HEK293 (cell line): ENCODE measurements at regions not wholly inside any gene's neighbourhood (a gene's known extent, or its start where the extent isn't known, plus 50 kb on each side); places are given as distances from the start of the nearest gene placed in this dataset.

Source experiments
- CTCF ChIA-PET: fragments of 350-600 bp; formaldehyde crosslinking; extraction: SDS; loops from one replicate; lab custom pipeline; 2021; ENCODE audit warnings: antibody characterized with exemption; lab: Yijun Ruan, JAX
- POLR2A ChIA-PET: fragments of 300-600 bp; formaldehyde crosslinking; extraction: SDS; loops from one replicate; lab custom pipeline; 2020; ENCODE audit warnings: antibody characterized with exemption, inconsistent platforms; lab: Yijun Ruan, JAX
- H3K27ac ChIP-seq: fragments of 200-500 bp; sonication (Bioruptor generic); 2 replicates; pipeline ENCODE4 v1.5.1; 2014; ENCODE audit warnings: low read depth, low read length, control low read depth, inconsistent platforms; ENCODE audit errors: extremely low read depth
- H3K36me3 ChIP-seq, 2 experiments: fragments of 200-500 bp in 1 of 2; sonication (Bioruptor generic) in 1 of 2; 1 replicate in 1 of 2; 2 replicates in 1 of 2; pipeline ENCODE4 v1.5.1; 2014 to 2017; ENCODE audit warnings: inconsistent platforms in 2 of 2, low read length in 2 of 2; ENCODE audit not compliant: control insufficient read depth in 2 of 2, insufficient read depth in 1 of 2
- H3K4me1 ChIP-seq: fragments of 200-500 bp; sonication (Bioruptor generic); 2 replicates; pipeline ENCODE4 v1.5.1; 2014; ENCODE audit warnings: mild to moderate bottlenecking, low read length, inconsistent platforms; ENCODE audit not compliant: control insufficient read depth, insufficient read depth
- H3K4me3 ChIP-seq: 2 replicates; pipeline ENCODE4 v1.5.1; 2011; ENCODE audit warnings: low read depth, mild to moderate bottlenecking, control low read depth, low read length, moderate library complexity
- H3K9me3 ChIP-seq: fragments of 200-500 bp; sonication (Bioruptor generic); 2 replicates; pipeline ENCODE4 v1.5.1; 2014; ENCODE audit warnings: low read depth, low read length, inconsistent platforms; ENCODE audit not compliant: control insufficient read depth, insufficient read depth
- HOXA7 ChIP-seq: sonication (generic); formaldehyde crosslinking; IDR thresholded peaks from 2 replicates; pipeline ENCODE4 v1.8.1; 2022; ENCODE audit warnings: missing genetic modification reagents, borderline replicate concordance
- KLF7 ChIP-seq: fragments of 450-650 bp; formaldehyde crosslinking; IDR thresholded peaks from 2 replicates; pipeline ENCODE4 v1.5.1; 2016; ENCODE audit warnings: missing biosample characterization, missing genetic modification characterization, borderline replicate concordance
- PRDM1 ChIP-seq: fragments of 450-650 bp; formaldehyde crosslinking; IDR thresholded peaks from 2 replicates; pipeline ENCODE4; 2016; ENCODE audit warnings: missing biosample characterization, missing genetic modification characterization
- REPIN1 ChIP-seq: fragments of 450-650 bp; formaldehyde crosslinking; IDR thresholded peaks from 2 replicates; pipeline ENCODE4 v1.5.1; 2017; ENCODE audit warnings: missing biosample characterization, missing genetic modification characterization, low read depth
- SCRT2 ChIP-seq: fragments of 450-650 bp; formaldehyde crosslinking; IDR thresholded peaks from 2 replicates; pipeline ENCODE4 v1.5.1; 2016; ENCODE audit warnings: missing biosample characterization, missing genetic modification characterization
- SP2 ChIP-seq: fragments of 450-650 bp; formaldehyde crosslinking; IDR thresholded peaks from 2 replicates; pipeline ENCODE4 v1.5.1; 2016; ENCODE audit warnings: missing biosample characterization, missing genetic modification characterization
- ZBTB8A ChIP-seq: fragments of 450-650 bp; formaldehyde crosslinking; IDR thresholded peaks from 2 replicates; pipeline ENCODE4 v1.5.1; 2016; ENCODE audit warnings: missing biosample characterization, missing genetic modification characterization
- ZFHX2 ChIP-seq: fragments of 450-650 bp; formaldehyde crosslinking; conservative IDR thresholded peaks from 2 replicates; pipeline ENCODE4 v1.5.1; 2016; ENCODE audit warnings: missing biosample characterization, missing genetic modification characterization
- ZNF10 ChIP-seq: fragments of 450-650 bp; formaldehyde crosslinking; IDR thresholded peaks from 2 replicates; pipeline ENCODE4 v1.5.1; 2017; ENCODE audit warnings: missing biosample characterization, missing genetic modification characterization
- ZNF146 ChIP-seq: fragments of 450-650 bp; formaldehyde crosslinking; IDR thresholded peaks from 2 replicates; pipeline ENCODE4 v1.5.1; 2016; ENCODE audit warnings: missing biosample characterization, missing genetic modification characterization
- ZNF174 ChIP-seq: fragments of 450-650 bp; formaldehyde crosslinking; IDR thresholded peaks from 2 replicates; pipeline ENCODE4 v1.5.0; 2017; ENCODE audit warnings: missing biosample characterization, mild to moderate bottlenecking, missing genetic modification characterization
- ZNF19 ChIP-seq: fragments of 450-650 bp; formaldehyde crosslinking; IDR thresholded peaks from 2 replicates; pipeline ENCODE4; 2016; ENCODE audit warnings: missing biosample characterization, missing genetic modification characterization, low read depth
- ZNF214 ChIP-seq: fragments of 450-650 bp; formaldehyde crosslinking; IDR thresholded peaks from 2 replicates; pipeline ENCODE4 v1.5.1; 2017; ENCODE audit warnings: missing biosample characterization, mild to moderate bottlenecking, missing genetic modification characterization, borderline replicate concordance
- ZNF302 ChIP-seq: fragments of 450-650 bp; formaldehyde crosslinking; IDR thresholded peaks from 2 replicates; pipeline ENCODE4 v1.5.1; 2016; ENCODE audit warnings: missing biosample characterization, missing genetic modification characterization, low read depth
- ZNF473 ChIP-seq: fragments of 450-650 bp; formaldehyde crosslinking; IDR thresholded peaks from 2 replicates; pipeline ENCODE4 v1.5.1; 2017; ENCODE audit warnings: missing biosample characterization, missing genetic modification characterization
- ZNF529 ChIP-seq: fragments of 450-650 bp; formaldehyde crosslinking; IDR thresholded peaks from 2 replicates; pipeline ENCODE4 v1.5.1; 2017; ENCODE audit warnings: missing genetic modification characterization, missing biosample characterization; ENCODE audit not compliant: insufficient replicate concordance
- ZNF549 ChIP-seq: fragments of 450-650 bp; IDR thresholded peaks from 2 replicates; pipeline ENCODE4 v1.5.1; 2018; ENCODE audit warnings: missing biosample characterization, missing genetic modification characterization, mild to moderate bottlenecking, inconsistent platforms, moderate library complexity
- ZNF585B ChIP-seq: fragments of 450-650 bp; formaldehyde crosslinking; IDR thresholded peaks from 2 replicates; pipeline ENCODE4 v1.5.1; 2016; ENCODE audit warnings: missing biosample characterization, missing genetic modification characterization
- ZNF596 ChIP-seq: fragments of 450-650 bp; IDR thresholded peaks from 2 replicates; pipeline ENCODE4 v1.5.0; 2018; ENCODE audit warnings: missing biosample characterization, mild to moderate bottlenecking, missing genetic modification characterization, moderate library complexity
- ZNF654 ChIP-seq: fragments of 450-650 bp; formaldehyde crosslinking; IDR thresholded peaks from 2 replicates; pipeline ENCODE4 v1.5.1; 2016; ENCODE audit warnings: low read depth, missing biosample characterization, missing genetic modification characterization
- ZNF664 ChIP-seq: fragments of 450-650 bp; formaldehyde crosslinking; IDR thresholded peaks from 2 replicates; pipeline ENCODE4 v1.5.1; 2016; ENCODE audit warnings: missing biosample characterization, missing genetic modification characterization
- ZNF747 ChIP-seq: fragments of 450-650 bp; formaldehyde crosslinking; IDR thresholded peaks from 2 replicates; pipeline ENCODE4 v1.5.1; 2016; ENCODE audit warnings: missing biosample characterization, missing genetic modification characterization
- ZNF768 ChIP-seq: fragments of 450-650 bp; formaldehyde crosslinking; IDR thresholded peaks from 2 replicates; pipeline ENCODE4 v1.5.1; 2018; ENCODE audit warnings: missing biosample characterization, mild to moderate bottlenecking, missing genetic modification characterization
- ZNF785 ChIP-seq: fragments of 450-650 bp; formaldehyde crosslinking; IDR thresholded peaks from 2 replicates; pipeline ENCODE4 v1.5.1; 2016; ENCODE audit warnings: missing biosample characterization, missing genetic modification characterization
- ZNF837 ChIP-seq: fragments of 450-650 bp; formaldehyde crosslinking; IDR thresholded peaks from 2 replicates; pipeline ENCODE4 v1.5.1; 2016; ENCODE audit warnings: missing biosample characterization, missing genetic modification characterization
- TF ChIP-seq, protein P1 (sequence below): fragments of 450-650 bp; formaldehyde crosslinking; IDR thresholded peaks from 2 replicates; pipeline ENCODE4 v1.5.1; 2017; ENCODE audit warnings: missing biosample characterization, missing genetic modification characterization
- TF ChIP-seq, protein P2 (sequence below): fragments of 450-650 bp; formaldehyde crosslinking; IDR thresholded peaks from 2 replicates; pipeline ENCODE4 v1.5.1; 2016; ENCODE audit warnings: missing biosample characterization, missing genetic modification characterization
- TF ChIP-seq, protein P3 (sequence below): fragments of 450-650 bp; formaldehyde crosslinking; IDR thresholded peaks from 2 replicates; pipeline ENCODE4 v1.5.1; 2016; ENCODE audit warnings: missing biosample characterization, missing genetic modification characterization, borderline replicate concordance
- TF ChIP-seq, protein P4 (sequence below): fragments of 450-650 bp; formaldehyde crosslinking; IDR thresholded peaks from 2 replicates; pipeline ENCODE4 v1.5.1; 2016; ENCODE audit warnings: missing biosample characterization, missing genetic modification characterization

DNA sequence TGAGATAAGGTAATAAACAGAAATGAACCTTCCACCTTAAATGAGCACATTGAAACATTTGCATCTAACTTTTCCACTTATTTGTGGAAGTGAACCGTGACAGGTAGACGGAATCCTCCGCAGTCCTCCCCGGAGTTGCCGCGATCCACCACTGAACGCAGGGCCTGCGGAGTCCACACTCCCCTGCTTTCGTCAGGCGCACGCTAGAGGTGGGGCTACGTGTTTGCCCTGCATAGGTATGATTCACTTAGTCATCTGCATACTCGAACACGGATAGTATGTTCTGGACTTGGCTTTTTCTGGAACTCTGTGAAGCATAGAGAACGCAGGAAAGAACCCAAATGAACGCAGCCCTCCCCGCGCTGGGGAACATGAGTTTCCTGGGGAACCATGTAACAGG is 272.8 kb upstream of the IRX4 start (continued):
- TF ChIP-seq, protein P1, sequence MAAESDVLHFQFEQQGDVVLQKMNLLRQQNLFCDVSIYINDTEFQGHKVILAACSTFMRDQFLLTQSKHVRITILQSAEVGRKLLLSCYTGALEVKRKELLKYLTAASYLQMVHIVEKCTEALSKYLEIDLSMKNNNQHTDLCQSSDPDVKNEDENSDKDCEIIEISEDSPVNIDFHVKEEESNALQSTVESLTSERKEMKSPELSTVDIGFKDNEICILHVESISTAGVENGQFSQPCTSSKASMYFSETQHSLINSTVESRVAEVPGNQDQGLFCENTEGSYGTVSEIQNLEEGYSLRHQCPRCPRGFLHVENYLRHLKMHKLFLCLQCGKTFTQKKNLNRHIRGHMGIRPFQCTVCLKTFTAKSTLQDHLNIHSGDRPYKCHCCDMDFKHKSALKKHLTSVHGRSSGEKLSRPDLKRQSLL: no peak
- TF ChIP-seq HOXA7 (CRISPR knock-in tag) (no peak), ZBTB8A (tag by site-specific recombination) (no peak), ZNF585B (tag by site-specific recombination) (no peak)

DNA sequence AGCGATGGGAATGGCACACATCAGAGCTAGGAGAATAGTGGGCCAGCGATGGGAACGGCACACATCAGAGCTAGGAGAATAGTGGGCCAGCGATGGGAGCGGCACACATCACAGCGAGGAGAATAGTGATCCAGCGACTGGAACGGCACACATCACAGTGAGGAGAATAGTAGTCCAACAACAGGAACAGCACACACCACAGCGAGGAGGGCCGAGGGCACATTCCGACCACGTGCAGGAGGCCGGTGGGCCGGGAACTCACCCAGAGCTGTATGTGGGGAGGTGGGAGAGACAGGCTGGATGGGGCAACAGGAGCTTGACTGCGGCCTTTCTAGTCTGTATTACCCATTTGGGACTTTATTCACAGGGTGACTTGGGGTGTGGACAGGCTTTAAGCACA is 271.1 kb upstream of the IRX4 start:
- POLR2A ChIA-PET: no interaction called here
- TF ChIP-seq ZNF214 (tag by site-specific recombination) (no peak), ZNF174 (no peak), ZNF785 (tag by site-specific recombination) (no peak), ZNF302 (tag by site-specific recombination) (no peak), ZNF19 (tag by site-specific recombination) (no peak), ZNF10 (no peak), ZNF596 (no peak), ZNF529 (no peak), ZNF664 (tag by site-specific recombination) (no peak), ZNF473 (no peak)
- TF ChIP-seq, protein P2, sequence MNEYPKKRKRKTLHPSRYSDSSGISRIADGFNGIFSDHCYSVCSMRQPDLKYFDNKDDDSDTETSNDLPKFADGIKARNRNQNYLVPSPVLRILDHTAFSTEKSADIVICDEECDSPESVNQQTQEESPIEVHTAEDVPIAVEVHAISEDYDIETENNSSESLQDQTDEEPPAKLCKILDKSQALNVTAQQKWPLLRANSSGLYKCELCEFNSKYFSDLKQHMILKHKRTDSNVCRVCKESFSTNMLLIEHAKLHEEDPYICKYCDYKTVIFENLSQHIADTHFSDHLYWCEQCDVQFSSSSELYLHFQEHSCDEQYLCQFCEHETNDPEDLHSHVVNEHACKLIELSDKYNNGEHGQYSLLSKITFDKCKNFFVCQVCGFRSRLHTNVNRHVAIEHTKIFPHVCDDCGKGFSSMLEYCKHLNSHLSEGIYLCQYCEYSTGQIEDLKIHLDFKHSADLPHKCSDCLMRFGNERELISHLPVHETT (tag by site-specific recombination): no peak
- TF ChIP-seq, protein P3, sequence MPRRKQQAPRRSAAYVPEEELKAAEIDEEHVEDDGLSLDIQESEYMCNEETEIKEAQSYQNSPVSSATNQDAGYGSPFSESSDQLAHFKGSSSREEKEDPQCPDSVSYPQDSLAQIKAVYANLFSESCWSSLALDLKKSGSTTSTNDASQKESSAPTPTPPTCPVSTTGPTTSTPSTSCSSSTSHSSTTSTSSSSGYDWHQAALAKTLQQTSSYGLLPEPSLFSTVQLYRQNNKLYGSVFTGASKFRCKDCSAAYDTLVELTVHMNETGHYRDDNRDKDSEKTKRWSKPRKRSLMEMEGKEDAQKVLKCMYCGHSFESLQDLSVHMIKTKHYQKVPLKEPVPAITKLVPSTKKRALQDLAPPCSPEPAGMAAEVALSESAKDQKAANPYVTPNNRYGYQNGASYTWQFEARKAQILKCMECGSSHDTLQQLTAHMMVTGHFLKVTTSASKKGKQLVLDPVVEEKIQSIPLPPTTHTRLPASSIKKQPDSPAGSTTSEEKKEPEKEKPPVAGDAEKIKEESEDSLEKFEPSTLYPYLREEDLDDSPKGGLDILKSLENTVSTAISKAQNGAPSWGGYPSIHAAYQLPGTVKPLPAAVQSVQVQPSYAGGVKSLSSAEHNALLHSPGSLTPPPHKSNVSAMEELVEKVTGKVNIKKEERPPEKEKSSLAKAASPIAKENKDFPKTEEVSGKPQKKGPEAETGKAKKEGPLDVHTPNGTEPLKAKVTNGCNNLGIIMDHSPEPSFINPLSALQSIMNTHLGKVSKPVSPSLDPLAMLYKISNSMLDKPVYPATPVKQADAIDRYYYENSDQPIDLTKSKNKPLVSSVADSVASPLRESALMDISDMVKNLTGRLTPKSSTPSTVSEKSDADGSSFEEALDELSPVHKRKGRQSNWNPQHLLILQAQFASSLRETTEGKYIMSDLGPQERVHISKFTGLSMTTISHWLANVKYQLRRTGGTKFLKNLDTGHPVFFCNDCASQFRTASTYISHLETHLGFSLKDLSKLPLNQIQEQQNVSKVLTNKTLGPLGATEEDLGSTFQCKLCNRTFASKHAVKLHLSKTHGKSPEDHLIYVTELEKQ (tag by site-specific recombination): no peak

DNA sequence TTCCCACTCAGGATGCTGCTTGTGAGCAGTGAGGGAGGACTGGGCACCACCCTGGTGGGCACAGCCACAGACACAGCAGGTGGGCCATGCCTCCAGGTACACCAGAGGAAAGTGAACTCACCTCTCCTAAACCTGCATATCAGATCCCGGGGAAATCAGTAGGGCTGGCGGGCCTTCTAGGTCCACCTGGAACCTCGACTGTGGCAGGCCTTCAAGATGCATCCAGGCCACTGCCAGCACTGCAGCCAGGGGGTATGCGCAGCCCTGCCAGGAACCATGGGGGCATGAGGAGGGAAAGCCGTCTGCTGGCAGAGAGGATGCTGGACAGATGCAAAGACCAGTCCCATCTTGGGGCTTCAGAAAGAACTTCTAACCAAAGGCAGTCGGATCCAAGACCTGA is 270.6 kb upstream of the IRX4 start:
- Histone ChIP-seq H3K27ac (no peak overlapping the region), H3K36me3 (no peaks in the 10 kb centered on the region), H3K4me3 (no peak overlapping the region), H3K9me3 (no peaks in the 10 kb centered on the region), H3K4me1 (no peaks in the 10 kb centered on the region)
- ChIA-PET POLR2A (no interaction called here), CTCF (no interaction called here)
- no peak for TF ChIP-seq SCRT2
- no peak for TF ChIP-seq PRDM1 (tag by site-specific recombination)
- no peak for TF ChIP-seq ZNF585B (tag by site-specific recombination)
- no peak for TF ChIP-seq ZNF146
- TF ChIP-seq KLF7 (tag by site-specific recombination): no peak
- no peak for TF ChIP-seq REPIN1
- TF ChIP-seq ZNF654 (tag by site-specific recombination): no peak
- TF ChIP-seq ZFHX2 (tag by site-specific recombination): no peak
- no peak for TF ChIP-seq SP2 (tag by site-specific recombination)
- TF ChIP-seq, protein P4, sequence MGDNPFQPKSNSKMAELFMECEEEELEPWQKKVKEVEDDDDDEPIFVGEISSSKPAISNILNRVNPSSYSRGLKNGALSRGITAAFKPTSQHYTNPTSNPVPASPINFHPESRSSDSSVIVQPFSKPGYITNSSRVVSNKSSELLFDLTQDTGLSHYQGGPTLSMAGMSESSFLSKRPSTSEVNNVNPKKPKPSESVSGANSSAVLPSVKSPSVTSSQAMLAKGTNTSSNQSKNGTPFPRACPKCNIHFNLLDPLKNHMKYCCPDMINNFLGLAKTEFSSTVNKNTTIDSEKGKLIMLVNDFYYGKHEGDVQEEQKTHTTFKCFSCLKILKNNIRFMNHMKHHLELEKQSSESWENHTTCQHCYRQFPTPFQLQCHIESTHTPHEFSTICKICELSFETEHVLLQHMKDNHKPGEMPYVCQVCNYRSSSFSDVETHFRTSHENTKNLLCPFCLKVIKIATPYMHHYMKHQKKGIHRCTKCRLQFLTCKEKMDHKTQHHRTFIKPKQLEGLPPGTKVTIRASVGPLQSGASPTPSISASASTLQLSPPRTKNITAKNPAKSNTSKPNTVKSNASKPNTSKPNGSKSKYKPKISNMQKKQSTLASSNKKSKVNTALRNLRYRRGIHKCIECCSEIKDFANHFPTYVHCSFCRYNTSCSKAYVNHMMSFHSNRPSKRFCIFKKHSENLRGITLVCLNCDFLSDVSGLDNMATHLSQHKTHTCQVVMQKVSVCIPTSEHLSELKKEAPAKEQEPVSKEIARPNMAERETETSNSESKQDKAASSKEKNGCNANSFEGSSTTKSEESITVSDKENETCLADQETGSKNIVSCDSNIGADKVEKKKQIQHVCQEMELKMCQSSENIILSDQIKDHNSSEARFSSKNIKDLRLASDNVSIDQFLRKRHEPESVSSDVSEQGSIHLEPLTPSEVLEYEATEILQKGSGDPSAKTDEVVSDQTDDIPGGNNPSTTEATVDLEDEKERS (tag by site-specific recombination): no peak
- TF ChIP-seq ZNF768 (tag by site-specific recombination): no peak
- no peak for TF ChIP-seq ZNF549 (tag by site-specific recombination)
- no peak for TF ChIP-seq ZNF747 (tag by site-specific recombination)
- TF ChIP-seq ZNF837: no peak

More for the DNA sequence above, 271.1 kb upstream of the IRX4 start:
- H3K27ac ChIP-seq: no peak overlapping the region
- no peaks in the 10 kb centered on the region for H3K4me1 ChIP-seq
- no peaks in the 10 kb centered on the region for H3K9me3 ChIP-seq
- no peaks in the 10 kb centered on the region for H3K36me3 ChIP-seq
- CTCF ChIA-PET: no interaction called here
- H3K4me3 ChIP-seq: no peak overlapping the region
